Gastroesophageal sphincter (tissue), 4 donors: ENCODE measurements at regions not wholly inside any gene's neighbourhood (a gene's known extent, or its start where the extent isn't known, plus 50 kb on each side); places are given as distances from the start of the nearest gene placed in this dataset.

Source experiments
- ATAC-seq: fragments of 150-250 bp; one replicate; pipeline ENCODE4 v1.9.1; 2016; ENCODE audit warnings: mild to moderate bottlenecking, moderate library complexity
- H3K27ac ChIP-seq, 4 donors: fragments of 200-600 bp; sonication (generic) in 3 of 4; 1 replicate in 3 of 4; 2 replicates in 1 of 4; pipeline ENCODE4 v1.5.1; 2016 to 2019
- H3K27me3 ChIP-seq: fragments of 200-600 bp; sonication (generic); one replicate; pipeline ENCODE4 v1.5.1; 2019
- H3K36me3 ChIP-seq, 2 donors: fragments of 200-600 bp; sonication (generic); one replicate each; pipeline ENCODE4 v1.5.1; 2019; ENCODE audit warnings: control low read depth in 1 of 2
- H3K4me1 ChIP-seq, 3 donors: fragments of 200-600 bp; sonication (generic); 1 replicate in 2 of 3; 2 replicates in 1 of 3; pipeline ENCODE4 v1.5.1; 2016 to 2019; ENCODE audit warnings: control low read depth in 2 of 3
- H3K4me3 ChIP-seq, 2 donors: fragments of 200-600 bp; sonication (generic); one replicate each; pipeline ENCODE4 v1.5.1; 2019; ENCODE audit warnings: mild to moderate bottlenecking in 1 of 2, moderate library complexity in 1 of 2
- H3K9me3 ChIP-seq, 3 donors: fragments of 200-600 bp; sonication (generic); one replicate each; pipeline ENCODE4 v1.5.1; 2017 to 2019; ENCODE audit warnings: control low read depth in 2 of 3
- CTCF ChIP-seq, 4 experiments: fragments of 200-600 bp in 2 of 4; fragments of 450-650 bp in 2 of 4; sonication (generic) in 1 of 4; IDR thresholded peaks; one replicate each; pipeline ENCODE4 v1.5.1; 2017 to 2019; ENCODE audit warnings: antibody characterized with exemption in 4 of 4, mild to moderate bottlenecking in 2 of 4, moderate library complexity in 2 of 4
- EP300 ChIP-seq: sonication (generic); formaldehyde crosslinking; IDR thresholded peaks from one replicate; pipeline ENCODE4 v1.6.1; 2017; ENCODE audit warnings: antibody characterized with exemption, mild to moderate bottlenecking
- POLR2A ChIP-seq, 2 donors: fragments of 450-650 bp; IDR thresholded peaks; one replicate each; pipeline ENCODE4 v1.6.1; 2017; ENCODE audit warnings: antibody characterized with exemption in 2 of 2, mild to moderate bottlenecking in 2 of 2, moderate library complexity in 1 of 2
- POLR2AphosphoS5 ChIP-seq: sonication (generic); formaldehyde crosslinking; IDR thresholded peaks from one replicate; pipeline ENCODE4 v1.6.1; 2017; ENCODE audit warnings: antibody characterized with exemption
- WGBS, 2 donors: methylation state at CpG; one replicate each; pipeline ENCODE4 v1.1.5; 2018; ENCODE audit warnings: low coverage in 1 of 2; 5-methylcytosine and 5-hydroxymethylcytosine counted together

DNA sequence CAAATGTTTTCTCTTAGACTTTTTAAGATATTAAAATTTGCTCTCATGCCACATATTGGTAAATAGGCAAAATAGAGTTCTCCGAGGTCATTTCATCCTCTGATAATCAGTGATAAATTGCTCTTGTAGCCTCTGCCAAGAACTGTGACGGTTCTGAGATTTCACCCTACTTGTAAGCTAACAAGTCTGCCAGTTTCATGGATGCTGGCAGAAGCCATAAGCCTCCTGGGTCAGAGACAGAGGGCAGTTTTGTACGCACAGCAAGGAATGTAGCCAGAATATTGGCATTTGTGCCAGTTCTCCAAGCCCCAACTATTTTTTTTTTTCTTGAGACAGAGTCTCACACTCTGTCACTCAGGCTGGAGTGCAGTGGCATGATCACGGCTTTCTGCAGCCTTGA, 945.0 kb upstream of the WWC1 start:
- H3K9me3 ChIP-seq = no peaks in the 10 kb centered on the region
- H3K27ac ChIP-seq = no peak overlapping the region
- H3K4me1 ChIP-seq = no peaks in the 10 kb centered on the region
- ATAC-seq = no peak
- no peak overlapping the region for H3K4me3 ChIP-seq
- 51 to 70% methylated on average over 3 to 4 of the region's 4 CpGs for WGBS, 2 donors
- TF ChIP-seq CTCF (IDR thresholded peaks at IDR 0.05) (no peak), EP300 (no peak), POLR2AphosphoS5 (no peak), POLR2A (IDR thresholded peaks at IDR 0.05) (no peak)
- H3K36me3 ChIP-seq = no peaks in the 10 kb centered on the region
- no peaks in the 10 kb centered on the region for H3K27me3 ChIP-seq

DNA sequence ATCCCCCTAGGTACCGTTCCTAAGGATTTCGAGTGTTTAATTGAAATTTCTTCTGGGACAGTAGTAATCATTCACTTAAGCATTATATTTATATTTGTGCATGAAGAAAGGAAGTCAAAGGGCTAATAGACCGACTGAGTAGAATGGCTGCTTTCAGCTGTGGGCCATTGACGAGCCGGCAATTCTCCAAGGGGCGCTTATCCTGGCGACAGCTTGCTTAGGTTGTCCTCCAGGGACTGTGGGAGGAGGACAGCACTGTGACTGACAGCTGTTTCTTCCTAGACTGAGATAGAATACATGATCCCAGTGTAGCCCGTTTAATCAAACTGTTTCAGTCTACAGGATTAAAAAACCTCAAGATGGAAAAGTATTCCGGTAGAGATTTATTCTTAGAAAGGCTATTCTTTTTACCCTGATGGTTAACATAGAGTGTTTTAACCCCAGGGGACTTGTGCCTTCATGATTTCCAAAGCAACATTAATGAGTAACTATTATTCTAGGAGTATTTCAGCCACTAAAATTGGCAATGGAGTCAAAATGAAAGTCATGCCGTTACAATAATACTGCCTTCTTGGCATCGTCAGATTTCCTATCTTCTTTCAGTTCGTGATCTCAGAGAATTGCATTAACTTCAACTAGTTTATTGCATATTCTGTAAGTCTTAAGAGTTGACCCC, 943.1 kb upstream of the WWC1 start:
- no peaks in the 10 kb centered on the region for H3K9me3 ChIP-seq
- no peak overlapping the region for H3K4me3 ChIP-seq
- 63 to 69% methylated on average over 11 to 12 of the region's 12 CpGs for WGBS, 2 donors
- H3K4me1 ChIP-seq = no peaks in the 10 kb centered on the region
- H3K36me3 ChIP-seq = no peaks in the 10 kb centered on the region
- TF ChIP-seq POLR2AphosphoS5 = no peak
- TF ChIP-seq EP300 = no peak
- no peak for TF ChIP-seq POLR2A (IDR thresholded peaks at IDR 0.05)
- H3K27ac ChIP-seq = no peak overlapping the region
- no peak for ATAC-seq
- H3K27me3 ChIP-seq = no peaks in the 10 kb centered on the region

DNA sequence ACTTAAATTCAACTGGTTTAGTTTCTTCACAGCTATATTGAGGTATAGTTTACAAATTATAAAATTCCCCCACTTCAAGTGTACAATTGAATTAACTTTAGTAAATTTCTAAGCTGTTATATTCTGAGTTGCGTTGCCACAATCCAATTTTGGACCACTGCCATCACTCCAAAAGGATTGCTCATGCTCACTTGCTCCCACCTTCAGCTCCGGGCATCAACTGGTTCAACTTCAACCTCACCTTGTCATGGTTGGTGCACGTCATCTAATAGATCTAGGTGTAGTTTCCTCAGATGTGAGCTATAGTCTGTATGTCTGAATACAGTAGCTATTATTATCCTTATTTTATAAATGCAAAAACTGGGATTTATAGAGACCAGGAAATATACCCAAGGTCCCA, 942.5 kb upstream of the WWC1 start:
- Histone ChIP-seq H3K36me3 (no peaks in the 10 kb centered on the region), H3K27me3 (no peaks in the 10 kb centered on the region), H3K9me3 (no peaks in the 10 kb centered on the region), H3K4me3 (no peak overlapping the region), H3K27ac (no peak overlapping the region), H3K4me1 (no peaks in the 10 kb centered on the region)
- no peak for ATAC-seq
- WGBS, 2 donors = 75 to 92% methylated on average over 2 to 3 of the region's 3 CpGs
- TF ChIP-seq POLR2AphosphoS5 = no peak
- TF ChIP-seq CTCF (IDR thresholded peaks at IDR 0.05) = no peak
- TF ChIP-seq EP300 = no peak

GRCh38 chr5:167351316-167351715, 940.1 kb upstream of the WWC1 start:
- Histone ChIP-seq H3K36me3 (no peaks in the 10 kb centered on the region), H3K4me1 (no peaks in the 10 kb centered on the region), H3K4me3 (no peak overlapping the region), H3K9me3 (no peaks in the 10 kb centered on the region), H3K27me3 (no peaks in the 10 kb centered on the region), H3K27ac (no peak overlapping the region)
- 87 to 95% methylated on average over 4 of the region's 4 CpGs for WGBS, 2 donors
- TF ChIP-seq EP300 (no peak), POLR2A (IDR thresholded peaks at IDR 0.05) (no peak), CTCF (IDR thresholded peaks at IDR 0.05) (no peak), POLR2AphosphoS5 (no peak)
- ATAC-seq = no peak

- no peaks in the 10 kb centered on the region for H3K4me1 ChIP-seq
- H3K27ac ChIP-seq = no peak overlapping the region
- H3K36me3 ChIP-seq = no peaks in the 10 kb centered on the region
- 81 to 93% methylated on average over 8 to 10 of the region's 10 CpGs for WGBS, 2 donors
- ATAC-seq = no peak
- TF ChIP-seq POLR2AphosphoS5 = no peak
- TF ChIP-seq CTCF (IDR thresholded peaks at IDR 0.05) = no peak
- TF ChIP-seq POLR2A (IDR thresholded peaks at IDR 0.05) = no peak
- TF ChIP-seq EP300 = no peak
- no peaks in the 10 kb centered on the region for H3K27me3 ChIP-seq
- H3K9me3 ChIP-seq = no peaks in the 10 kb centered on the region
- no peak overlapping the region for H3K4me3 ChIP-seq
These were observed 938.6 kb upstream of the WWC1 start for GRCh38 chr5:167352801-167353200.
